DMS53 (cell line): ENCODE measurements at regions not wholly inside any gene's neighbourhood (a gene's known extent, or its start where the extent isn't known, plus 50 kb on each side); places are given as distances from the start of the nearest gene placed in this dataset.

ENCODE experiments used
- DNase-seq: peaks from one replicate; lab custom pipeline; 2025; lab: John Stamatoyannopoulos, UW

GRCh38 chr1:22350171-22350923, 101.3 kb upstream of the ZBTB40 start:
- DNase-seq = no peak

GRCh38 chr1:22350924-22351767, 100.5 kb upstream of the ZBTB40 start:
- DNase-seq = no peak

- DNase-seq = no peak
These were observed 99.9 kb upstream of the ZBTB40 start for GRCh38 chr1:22351768-22352080.

GRCh38 chr1:22352355-22352754, 99.3 kb upstream of the ZBTB40 start:
- no peak for DNase-seq

GRCh38 chr1:22352896-22353295, 98.8 kb upstream of the ZBTB40 start:
- DNase-seq = no peak

GRCh38 chr1:22359427-22359826, 92.2 kb upstream of the ZBTB40 start:
- DNase-seq = peak; percentile 25

GRCh38 chr1:22362626-22363402, 88.8 kb upstream of the ZBTB40 start:
- DNase-seq = no peak

GRCh38 chr1:22363403-22364325, 88.0 kb upstream of the ZBTB40 start:
- DNase-seq = no peak

GRCh38 chr1:22364326-22364650, 87.4 kb upstream of the ZBTB40 start:
- no peak for DNase-seq

- DNase-seq = no peak
These were observed 86.9 kb upstream of the ZBTB40 start for GRCh38 chr1:22364764-22365163.

GRCh38 chr1:22365331-22366295, 86.0 kb upstream of the ZBTB40 start:
- DNase-seq = no peak

- no peak for DNase-seq
These were observed 85.3 kb upstream of the ZBTB40 start for GRCh38 chr1:22366346-22366745.

- no peak for DNase-seq
These were observed 83.5 kb upstream of the ZBTB40 start for GRCh38 chr1:22368125-22368524.

- no peak for DNase-seq
These were observed 82.1 kb upstream of the ZBTB40 start for GRCh38 chr1:22369294-22370189.

- no peak for DNase-seq
These were observed 81.5 kb upstream of the ZBTB40 start for GRCh38 chr1:22370190-22370498.

- no peak for DNase-seq
These were observed 80.2 kb upstream of the ZBTB40 start for GRCh38 chr1:22371408-22371807.

GRCh38 chr1:22373252-22373651, 78.4 kb upstream of the ZBTB40 start:
- no peak for DNase-seq

GRCh38 chr1:22374001-22374400, 77.7 kb upstream of the ZBTB40 start:
- DNase-seq = no peak

GRCh38 chr1:22375601-22376000, 76.0 kb upstream of the ZBTB40 start:
- no peak for DNase-seq

GRCh38 chr1:22376001-22376400, 75.7 kb upstream of the ZBTB40 start:
- DNase-seq = no peak
